HPDE6-E6E7 (cell line): ENCODE measurements at regions not wholly inside any gene's neighbourhood (a gene's known extent, or its start where the extent isn't known, plus 50 kb on each side); places are given as distances from the start of the nearest gene placed in this dataset.
"Not testable (repeated sequence)": the region's sequence is repeated elsewhere in the genome, so short reads cannot be mapped to it uniquely, and the experiment has no call there.

Source experiments
- DNase-seq: peaks from one replicate; pipeline ENCODE4 v3.0.0; 2011; ENCODE audit warnings: missing footprints; ENCODE audit errors: extremely low spot score

- not testable (repeated sequence) for DNase-seq
Measured at GRCh38 chr20:25864963-25865714, 168.5 kb upstream of the ZNF337 start.

GRCh38 chr20:25864326-25864962 is 167.8 kb upstream of the ZNF337 start:
- DNase-seq = no peak

GRCh38 chr20:25863536-25864325 is 167.1 kb upstream of the ZNF337 start:
- DNase-seq = no peak

GRCh38 chr20:25862967-25863530 is 166.4 kb upstream of the ZNF337 start:
- not testable (repeated sequence) for DNase-seq

GRCh38 chr20:25860531-25861150 is 164.0 kb upstream of the ZNF337 start:
- no peak for DNase-seq

- no peak for DNase-seq
Measured at GRCh38 chr20:25859649-25860530, 163.2 kb upstream of the ZNF337 start.

GRCh38 chr20:25858495-25859425 is 162.1 kb upstream of the ZNF337 start:
- DNase-seq = no peak

GRCh38 chr20:25857091-25857788 is 160.6 kb upstream of the ZNF337 start:
- not testable (repeated sequence) for DNase-seq

GRCh38 chr20:25856256-25856884 is 159.7 kb upstream of the ZNF337 start:
- no peak for DNase-seq

GRCh38 chr20:25855451-25856156 is 159.0 kb upstream of the ZNF337 start:
- not testable (repeated sequence) for DNase-seq

GRCh38 chr20:25854666-25855065 is 158.0 kb upstream of the ZNF337 start:
- DNase-seq = not testable (repeated sequence)

- DNase-seq = peak; percentile 66
Measured at GRCh38 chr20:25853718-25854388, 157.2 kb upstream of the ZNF337 start.

GRCh38 chr20:25852968-25853717 is 156.5 kb upstream of the ZNF337 start:
- DNase-seq = not testable (repeated sequence)

GRCh38 chr20:25850133-25850532 is 153.5 kb upstream of the ZNF337 start:
- not testable (repeated sequence) for DNase-seq

- no peak for DNase-seq
Measured at GRCh38 chr20:25848222-25848621, 151.6 kb upstream of the ZNF337 start.

- not testable (repeated sequence) for DNase-seq
Measured at GRCh38 chr20:25844640-25845039, 148.0 kb upstream of the ZNF337 start.
